GM23338 (cell line): ENCODE measurements at regions not wholly inside any gene's neighbourhood (a gene's known extent, or its start where the extent isn't known, plus 50 kb on each side); places are given as distances from the start of the nearest gene placed in this dataset.

Experiments
- ATAC-seq: fragments of 200-7000 bp; cut with Tn5 transposase; 3 replicates; pipeline ENCODE4 v1.9.1; 2020
- DNase-seq: peaks from one replicate; pipeline ENCODE4 v3.0.0-alpha.2; 2015; ENCODE audit warnings: low spot score
- H2AFZ ChIP-seq: fragments of 200-600 bp; sonication (generic); 2 replicates; pipeline ENCODE4 v1.8.0; 2016; ENCODE audit warnings: antibody characterized with exemption, mild to moderate bottlenecking, moderate library complexity
- H3F3A ChIP-seq: fragments of 200-600 bp; sonication (generic); replicated peaks from 2 replicates; pipeline ENCODE4 v1.8.0; 2017; ENCODE audit warnings: antibody characterized with exemption, mixed run types, low read depth
- H3K27ac ChIP-seq: fragments of 200-600 bp; sonication (generic); 2 replicates; pipeline ENCODE4 v1.6.1; 2016; ENCODE audit warnings: low read depth
- H3K27me3 ChIP-seq: fragments of 200-600 bp; sonication (generic); 2 replicates; pipeline ENCODE4 v1.8.0; 2016; ENCODE audit warnings: mild to moderate bottlenecking, mixed run types, moderate library complexity; ENCODE audit not compliant: insufficient read depth
- H3K36me3 ChIP-seq: fragments of 200-600 bp; sonication (generic); 2 replicates; pipeline ENCODE4 v1.8.0; 2016; ENCODE audit warnings: mild to moderate bottlenecking; ENCODE audit not compliant: insufficient read depth
- H3K4me1 ChIP-seq: fragments of 200-600 bp; sonication (generic); 2 replicates; pipeline ENCODE4 v1.8.0; 2016; ENCODE audit warnings: mild to moderate bottlenecking, moderate library complexity; ENCODE audit not compliant: insufficient read depth
- H3K4me2 ChIP-seq: fragments of 200-600 bp; sonication (generic); 2 replicates; pipeline ENCODE4 v1.7.1; 2017; ENCODE audit warnings: mixed run types
- H3K4me3 ChIP-seq: fragments of 200-600 bp; sonication (generic); 2 replicates; pipeline ENCODE4 v1.6.1; 2016; ENCODE audit warnings: mixed run types
- H3K79me2 ChIP-seq: fragments of 200-600 bp; sonication (generic); replicated peaks from 2 replicates; pipeline ENCODE4 v1.8.0; 2017; ENCODE audit warnings: mild to moderate bottlenecking; ENCODE audit not compliant: insufficient read depth
- H3K9me2 ChIP-seq: fragments of 200-600 bp; sonication (generic); 2 replicates; pipeline ENCODE4 v1.8.0; 2017; ENCODE audit not compliant: insufficient read depth
- H4K20me1 ChIP-seq: fragments of 200-600 bp; sonication (generic); replicated peaks from 2 replicates; pipeline ENCODE4 v1.8.0; 2017; ENCODE audit warnings: mild to moderate bottlenecking; ENCODE audit not compliant: insufficient read depth
- H3K27ac Mint-ChIP-seq: 2 replicates; pipeline ENCODE4 v1.8.0; 2020; ENCODE audit warnings: inconsistent platforms, mild to moderate bottlenecking, moderate library complexity, mixed read lengths
- H3K27me3 Mint-ChIP-seq: 3 replicates; pipeline ENCODE4 v1.8.0; 2022; ENCODE audit warnings: low read depth, mild to moderate bottlenecking, moderate library complexity, mixed read lengths, inconsistent platforms; ENCODE audit not compliant: insufficient read depth, poor library complexity
- H3K36me3 Mint-ChIP-seq: 3 replicates; pipeline ENCODE4 v1.8.0; 2021; ENCODE audit warnings: low read depth, mild to moderate bottlenecking, inconsistent platforms, moderate library complexity, mixed read lengths
- H3K4me1 Mint-ChIP-seq: 3 replicates; pipeline ENCODE4 v1.8.0; 2020; ENCODE audit warnings: mild to moderate bottlenecking, inconsistent platforms, mixed read lengths
- H3K4me3 Mint-ChIP-seq: 3 replicates; pipeline ENCODE4 v1.8.0; 2021; ENCODE audit warnings: moderate library complexity, mild to moderate bottlenecking, inconsistent platforms, mixed read lengths
- H3K9me3 Mint-ChIP-seq: 3 replicates; pipeline ENCODE4 v1.8.0; 2020; ENCODE audit warnings: moderate library complexity, mild to moderate bottlenecking, inconsistent platforms, mixed read lengths
- CREB1 ChIP-seq: fragments of 250-450 bp; sonication (Bioruptor Pico); IDR thresholded peaks from 2 replicates; pipeline ENCODE4 v1.5.0; 2020; ENCODE audit warnings: low read depth, mild to moderate bottlenecking, moderate library complexity
- JUNB ChIP-seq: IDR thresholded peaks from one replicate; pipeline ENCODE4 v1.6.1; 2016; ENCODE audit warnings: antibody characterized with exemption; ENCODE audit not compliant: unreplicated experiment
- NANOG ChIP-seq: IDR thresholded peaks from 2 replicates; pipeline ENCODE4 v1.6.1; 2016; ENCODE audit warnings: antibody characterized with exemption, borderline replicate concordance
- POLR2AphosphoS5 ChIP-seq: IDR thresholded peaks from 2 replicates; pipeline ENCODE4 v1.6.1; 2016; ENCODE audit warnings: antibody characterized with exemption, low read depth
- ZNF114 ChIP-seq: fragments of 250-450 bp; sonication (Bioruptor Pico); IDR thresholded peaks from 2 replicates; pipeline ENCODE4 v1.5.0; 2020; ENCODE audit warnings: mild to moderate bottlenecking, moderate library complexity
- ZNF331 ChIP-seq: fragments of 250-450 bp; sonication (Bioruptor Pico); IDR thresholded peaks from 2 replicates; pipeline ENCODE4 v1.5.0; 2020; ENCODE audit warnings: low read depth, mild to moderate bottlenecking, moderate library complexity
- TF ChIP-seq, protein P1 (sequence below): fragments of 250-450 bp; sonication (Bioruptor Pico); IDR thresholded peaks from 2 replicates; pipeline ENCODE4 v1.5.0; 2020; ENCODE audit warnings: mild to moderate bottlenecking, moderate library complexity
- TF ChIP-seq, protein P2 (sequence below), 2 experiments: fragments of 200-600 bp in 1 of 2; sonication (generic) in 1 of 2; conservative IDR thresholded peaks; 2 replicates each; pipeline versions ENCODE4 v1.5.1 to v1.6.1; 2016 to 2017; ENCODE audit warnings: antibody characterized with exemption in 2 of 2, low read depth in 2 of 2, mild to moderate bottlenecking in 2 of 2, moderate library complexity in 1 of 2

GRCh38 chr2:82198809-82199492, 1894.4 kb upstream of the LRRTM1 start:
- H3K36me3 ChIP-seq = no peaks in the 10 kb centered on the region
- no peaks in the 10 kb centered on the region for H3F3A ChIP-seq
- DNase-seq = peak; percentile 73
- peak overlapping the region; percentile 21; the same call in 1 of the 2 replicates for H3K4me2 ChIP-seq
- H3K27me3 ChIP-seq = no peaks in the 10 kb centered on the region
- peaks cover 14% of the 10 kb centered on the region; the same call in 1 of the 2 replicates for H3K4me1 ChIP-seq
- H3K4me3 ChIP-seq = no peak overlapping the region
- no peak overlapping the region for H3K27ac ChIP-seq
- peaks cover 18% of the 10 kb centered on the region for H3K4me1 Mint-ChIP-seq
- H3K27me3 Mint-ChIP-seq = no peaks in the 10 kb centered on the region
- H3K9me3 Mint-ChIP-seq = peaks cover 9% of the 10 kb centered on the region; the same call in 2 of the 3 replicates
- peaks cover 16% of the 10 kb centered on the region; the same call in 2 of the 3 replicates for H3K36me3 Mint-ChIP-seq
- no peaks in the 10 kb centered on the region for H3K79me2 ChIP-seq
- H3K9me2 ChIP-seq = peaks cover 9% of the 10 kb centered on the region
- no peaks in the 10 kb centered on the region for H4K20me1 ChIP-seq
- no peak overlapping the region for H3K4me3 Mint-ChIP-seq
- H2AFZ ChIP-seq = no peak overlapping the region
- peak; percentile 66 for ATAC-seq
- no peak for TF ChIP-seq JUNB
- no peak for TF ChIP-seq ZNF114 (CRISPR knock-in tag)
- TF ChIP-seq, protein P1, sequence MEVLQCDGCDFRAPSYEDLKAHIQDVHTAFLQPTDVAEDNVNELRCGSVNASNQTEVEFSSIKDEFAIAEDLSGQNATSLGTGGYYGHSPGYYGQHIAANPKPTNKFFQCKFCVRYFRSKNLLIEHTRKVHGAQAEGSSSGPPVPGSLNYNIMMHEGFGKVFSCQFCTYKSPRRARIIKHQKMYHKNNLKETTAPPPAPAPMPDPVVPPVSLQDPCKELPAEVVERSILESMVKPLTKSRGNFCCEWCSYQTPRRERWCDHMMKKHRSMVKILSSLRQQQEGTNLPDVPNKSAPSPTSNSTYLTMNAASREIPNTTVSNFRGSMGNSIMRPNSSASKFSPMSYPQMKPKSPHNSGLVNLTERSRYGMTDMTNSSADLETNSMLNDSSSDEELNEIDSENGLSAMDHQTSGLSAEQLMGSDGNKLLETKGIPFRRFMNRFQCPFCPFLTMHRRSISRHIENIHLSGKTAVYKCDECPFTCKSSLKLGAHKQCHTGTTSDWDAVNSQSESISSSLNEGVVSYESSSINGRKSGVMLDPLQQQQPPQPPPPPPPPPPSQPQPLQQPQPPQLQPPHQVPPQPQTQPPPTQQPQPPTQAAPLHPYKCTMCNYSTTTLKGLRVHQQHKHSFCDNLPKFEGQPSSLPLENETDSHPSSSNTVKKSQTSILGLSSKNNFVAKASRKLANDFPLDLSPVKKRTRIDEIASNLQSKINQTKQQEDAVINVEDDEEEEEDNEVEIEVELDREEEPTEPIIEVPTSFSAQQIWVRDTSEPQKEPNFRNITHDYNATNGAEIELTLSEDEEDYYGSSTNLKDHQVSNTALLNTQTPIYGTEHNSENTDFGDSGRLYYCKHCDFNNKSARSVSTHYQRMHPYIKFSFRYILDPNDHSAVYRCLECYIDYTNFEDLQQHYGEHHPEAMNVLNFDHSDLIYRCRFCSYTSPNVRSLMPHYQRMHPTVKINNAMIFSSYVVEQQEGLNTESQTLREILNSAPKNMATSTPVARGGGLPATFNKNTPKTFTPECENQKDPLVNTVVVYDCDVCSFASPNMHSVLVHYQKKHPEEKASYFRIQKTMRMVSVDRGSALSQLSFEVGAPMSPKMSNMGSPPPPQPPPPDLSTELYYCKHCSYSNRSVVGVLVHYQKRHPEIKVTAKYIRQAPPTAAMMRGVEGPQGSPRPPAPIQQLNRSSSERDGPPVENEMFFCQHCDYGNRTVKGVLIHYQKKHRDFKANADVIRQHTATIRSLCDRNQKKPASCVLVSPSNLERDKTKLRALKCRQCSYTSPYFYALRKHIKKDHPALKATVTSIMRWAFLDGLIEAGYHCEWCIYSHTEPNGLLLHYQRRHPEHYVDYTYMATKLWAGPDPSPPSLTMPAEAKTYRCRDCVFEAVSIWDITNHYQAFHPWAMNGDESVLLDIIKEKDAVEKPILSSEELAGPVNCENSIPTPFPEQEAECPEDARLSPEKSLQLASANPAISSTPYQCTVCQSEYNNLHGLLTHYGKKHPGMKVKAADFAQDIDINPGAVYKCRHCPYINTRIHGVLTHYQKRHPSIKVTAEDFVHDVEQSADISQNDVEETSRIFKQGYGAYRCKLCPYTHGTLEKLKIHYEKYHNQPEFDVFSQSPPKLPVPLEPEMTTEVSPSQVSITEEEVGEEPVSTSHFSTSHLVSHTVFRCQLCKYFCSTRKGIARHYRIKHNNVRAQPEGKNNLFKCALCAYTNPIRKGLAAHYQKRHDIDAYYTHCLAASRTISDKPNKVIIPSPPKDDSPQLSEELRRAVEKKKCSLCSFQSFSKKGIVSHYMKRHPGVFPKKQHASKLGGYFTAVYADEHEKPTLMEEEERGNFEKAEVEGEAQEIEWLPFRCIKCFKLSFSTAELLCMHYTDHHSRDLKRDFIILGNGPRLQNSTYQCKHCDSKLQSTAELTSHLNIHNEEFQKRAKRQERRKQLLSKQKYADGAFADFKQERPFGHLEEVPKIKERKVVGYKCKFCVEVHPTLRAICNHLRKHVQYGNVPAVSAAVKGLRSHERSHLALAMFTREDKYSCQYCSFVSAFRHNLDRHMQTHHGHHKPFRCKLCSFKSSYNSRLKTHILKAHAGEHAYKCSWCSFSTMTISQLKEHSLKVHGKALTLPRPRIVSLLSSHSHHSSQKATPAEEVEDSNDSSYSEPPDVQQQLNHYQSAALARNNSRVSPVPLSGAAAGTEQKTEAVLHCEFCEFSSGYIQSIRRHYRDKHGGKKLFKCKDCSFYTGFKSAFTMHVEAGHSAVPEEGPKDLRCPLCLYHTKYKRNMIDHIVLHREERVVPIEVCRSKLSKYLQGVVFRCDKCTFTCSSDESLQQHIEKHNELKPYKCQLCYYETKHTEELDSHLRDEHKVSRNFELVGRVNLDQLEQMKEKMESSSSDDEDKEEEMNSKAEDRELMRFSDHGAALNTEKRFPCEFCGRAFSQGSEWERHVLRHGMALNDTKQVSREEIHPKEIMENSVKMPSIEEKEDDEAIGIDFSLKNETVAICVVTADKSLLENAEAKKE (CRISPR knock-in tag) = peak; percentile 68
- TF ChIP-seq POLR2AphosphoS5 = no peak
- TF ChIP-seq NANOG = no peak
- peak; percentile 32; the same call in 1 of the 2 replicates for TF ChIP-seq CREB1 (CRISPR knock-in tag)
- no peak overlapping the region; the same call in 1 of the 2 replicates for H3K27ac Mint-ChIP-seq

- Histone ChIP-seq H3K36me3 (no peaks in the 10 kb centered on the region), H3K9me2 (no peaks in the 10 kb centered on the region), H3F3A (no peaks in the 10 kb centered on the region), H2AFZ (no peak overlapping the region), H3K4me3 (no peak overlapping the region), H3K27me3 (no peaks in the 10 kb centered on the region), H3K4me1 (no peaks in the 10 kb centered on the region), H4K20me1 (no peaks in the 10 kb centered on the region), H3K27ac (no peak overlapping the region), H3K4me2 (no peak overlapping the region), H3K79me2 (no peaks in the 10 kb centered on the region)
- no peak overlapping the region for H3K4me3 Mint-ChIP-seq
- no peaks in the 10 kb centered on the region for H3K9me3 Mint-ChIP-seq
- no peak for ATAC-seq
- no peaks in the 10 kb centered on the region for H3K36me3 Mint-ChIP-seq
- no peaks in the 10 kb centered on the region for H3K4me1 Mint-ChIP-seq
- no peak for DNase-seq
- H3K27ac Mint-ChIP-seq = no peak overlapping the region
- no peaks in the 10 kb centered on the region for H3K27me3 Mint-ChIP-seq
- TF ChIP-seq NANOG (no peak), ZNF331 (CRISPR knock-in tag) (no peak), POLR2AphosphoS5 (no peak)
- TF ChIP-seq, protein P2, sequence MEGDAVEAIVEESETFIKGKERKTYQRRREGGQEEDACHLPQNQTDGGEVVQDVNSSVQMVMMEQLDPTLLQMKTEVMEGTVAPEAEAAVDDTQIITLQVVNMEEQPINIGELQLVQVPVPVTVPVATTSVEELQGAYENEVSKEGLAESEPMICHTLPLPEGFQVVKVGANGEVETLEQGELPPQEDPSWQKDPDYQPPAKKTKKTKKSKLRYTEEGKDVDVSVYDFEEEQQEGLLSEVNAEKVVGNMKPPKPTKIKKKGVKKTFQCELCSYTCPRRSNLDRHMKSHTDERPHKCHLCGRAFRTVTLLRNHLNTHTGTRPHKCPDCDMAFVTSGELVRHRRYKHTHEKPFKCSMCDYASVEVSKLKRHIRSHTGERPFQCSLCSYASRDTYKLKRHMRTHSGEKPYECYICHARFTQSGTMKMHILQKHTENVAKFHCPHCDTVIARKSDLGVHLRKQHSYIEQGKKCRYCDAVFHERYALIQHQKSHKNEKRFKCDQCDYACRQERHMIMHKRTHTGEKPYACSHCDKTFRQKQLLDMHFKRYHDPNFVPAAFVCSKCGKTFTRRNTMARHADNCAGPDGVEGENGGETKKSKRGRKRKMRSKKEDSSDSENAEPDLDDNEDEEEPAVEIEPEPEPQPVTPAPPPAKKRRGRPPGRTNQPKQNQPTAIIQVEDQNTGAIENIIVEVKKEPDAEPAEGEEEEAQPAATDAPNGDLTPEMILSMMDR (conservative IDR thresholded peaks at IDR 0.05; ENCODE audit: low read depth in 2 of 2) = no peak
Observed at GRCh38 chr2:82182270-82182669, 1877.7 kb upstream of the LRRTM1 start.
